Activated CD8-positive, alpha-beta T cell treated with anti-CD3 and anti-CD28 coated beads for 36 hours (primary cell): ENCODE measurements at regions not wholly inside any gene's neighbourhood (a gene's known extent, or its start where the extent isn't known, plus 50 kb on each side); places are given as distances from the start of the nearest gene placed in this dataset.

Source experiments
- ATAC-seq: fragments of 200-7000 bp; cut with Tn5 transposase; one replicate; pipeline ENCODE4 v1.10.0; 2021; ENCODE audit warnings: mild to moderate bottlenecking, moderate library complexity
- CTCF ChIA-PET: fragments of 350-600 bp; sonication (Branson Sonifier 250); formaldehyde crosslinking; loops from one replicate; lab custom pipeline; 2021; ENCODE audit warnings: antibody characterized with exemption; lab: Charles Lee
- POLR2A ChIA-PET: fragments of 350-600 bp; sonication (Branson Sonifier 250); formaldehyde crosslinking; loops from one replicate; lab custom pipeline; 2021; ENCODE audit warnings: antibody characterized with exemption; lab: Charles Lee
- DNase-seq: peaks from one replicate; pipeline ENCODE4 v3.0.0-alpha.2; 2020
- H3K27ac Mint-ChIP-seq: one replicate; pipeline ENCODE4 v1.8.0; 2021; ENCODE audit warnings: mild to moderate bottlenecking, mixed read lengths
- H3K27me3 Mint-ChIP-seq: one replicate; pipeline ENCODE4 v1.8.0; 2021; ENCODE audit warnings: mixed read lengths
- H3K36me3 Mint-ChIP-seq: one replicate; pipeline ENCODE4 v1.8.0; 2021; ENCODE audit warnings: low read depth, mixed read lengths
- H3K4me1 Mint-ChIP-seq: one replicate; pipeline ENCODE4 v1.8.0; 2021; ENCODE audit warnings: low read depth, mixed read lengths
- H3K4me3 Mint-ChIP-seq: one replicate; pipeline ENCODE4 v1.8.0; 2021; ENCODE audit warnings: mild to moderate bottlenecking, moderate library complexity, mixed read lengths
- H3K9me3 Mint-ChIP-seq: one replicate; pipeline ENCODE4 v1.8.0; 2021; ENCODE audit warnings: mixed read lengths
- intact Hi-C: fragments of 100-400 bp; cut with micrococcal nuclease; formaldehyde crosslinking; loops from one replicate; pipeline ENCODE4 v1.10.0; 2022
- TF ChIP-seq, protein P1 (sequence below): fragments of 200-600 bp; IDR thresholded peaks from one replicate; pipeline ENCODE4 v1.8.0; 2022; ENCODE audit warnings: antibody characterized with exemption, mild to moderate bottlenecking

DNA sequence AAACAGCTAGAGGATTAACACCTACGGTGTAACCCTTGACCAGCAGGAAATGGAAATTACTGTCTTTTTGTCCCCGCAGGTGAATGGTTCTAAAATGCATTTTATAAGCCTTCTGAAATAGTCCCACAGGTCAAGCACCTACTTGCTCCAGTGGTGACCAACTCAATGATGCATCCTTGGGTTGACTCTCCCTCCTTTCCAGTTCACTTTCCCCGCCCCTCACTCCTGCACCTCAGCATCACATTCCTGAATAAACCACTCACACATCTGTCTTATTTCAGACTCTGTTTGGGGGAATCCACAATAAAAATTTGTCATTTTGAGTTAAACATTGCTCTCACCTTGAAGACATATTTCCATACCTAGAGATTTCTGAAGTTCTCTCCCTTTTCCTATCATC lies 446.0 kb upstream of the TNP1 start:
- intact Hi-C loops: no loop called here
- Mint-ChIP-seq H3K4me3 (no peak overlapping the region), H3K27me3 (peaks cover 2% of the 10 kb centered on the region), H3K27ac (no peak overlapping the region), H3K4me1 (no peaks in the 10 kb centered on the region), H3K9me3 (no peaks in the 10 kb centered on the region), H3K36me3 (no peaks in the 10 kb centered on the region)
- ChIA-PET CTCF (no interaction called here), POLR2A (no interaction called here)
- no peak for ATAC-seq
- TF ChIP-seq, protein P1, sequence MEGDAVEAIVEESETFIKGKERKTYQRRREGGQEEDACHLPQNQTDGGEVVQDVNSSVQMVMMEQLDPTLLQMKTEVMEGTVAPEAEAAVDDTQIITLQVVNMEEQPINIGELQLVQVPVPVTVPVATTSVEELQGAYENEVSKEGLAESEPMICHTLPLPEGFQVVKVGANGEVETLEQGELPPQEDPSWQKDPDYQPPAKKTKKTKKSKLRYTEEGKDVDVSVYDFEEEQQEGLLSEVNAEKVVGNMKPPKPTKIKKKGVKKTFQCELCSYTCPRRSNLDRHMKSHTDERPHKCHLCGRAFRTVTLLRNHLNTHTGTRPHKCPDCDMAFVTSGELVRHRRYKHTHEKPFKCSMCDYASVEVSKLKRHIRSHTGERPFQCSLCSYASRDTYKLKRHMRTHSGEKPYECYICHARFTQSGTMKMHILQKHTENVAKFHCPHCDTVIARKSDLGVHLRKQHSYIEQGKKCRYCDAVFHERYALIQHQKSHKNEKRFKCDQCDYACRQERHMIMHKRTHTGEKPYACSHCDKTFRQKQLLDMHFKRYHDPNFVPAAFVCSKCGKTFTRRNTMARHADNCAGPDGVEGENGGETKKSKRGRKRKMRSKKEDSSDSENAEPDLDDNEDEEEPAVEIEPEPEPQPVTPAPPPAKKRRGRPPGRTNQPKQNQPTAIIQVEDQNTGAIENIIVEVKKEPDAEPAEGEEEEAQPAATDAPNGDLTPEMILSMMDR: no peak
- no peak for DNase-seq

DNA sequence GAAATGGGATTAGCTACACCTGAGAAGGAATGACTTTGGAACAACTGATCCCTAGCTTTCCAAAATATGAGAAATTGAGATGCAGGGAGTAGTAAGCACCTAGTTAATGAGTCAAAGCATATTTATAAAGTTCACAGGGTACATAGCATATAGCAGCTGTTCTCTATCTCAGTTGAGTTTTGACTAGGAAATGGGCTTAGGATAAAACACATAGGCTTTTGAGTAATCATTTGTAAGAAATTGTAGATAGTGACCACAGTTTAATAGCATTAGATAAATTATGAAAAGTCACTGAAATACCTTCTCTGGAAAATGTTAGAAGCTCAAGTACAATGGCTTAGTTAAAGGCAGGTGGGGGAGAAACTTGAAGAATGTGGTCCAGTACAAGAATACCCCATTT lies 444.7 kb upstream of the TNP1 start:
- ATAC-seq: no peak
- H3K4me3 Mint-ChIP-seq: no peak overlapping the region
- H3K4me1 Mint-ChIP-seq: no peaks in the 10 kb centered on the region
- no peak overlapping the region for H3K27ac Mint-ChIP-seq
- no peaks in the 10 kb centered on the region for H3K9me3 Mint-ChIP-seq
- CTCF ChIA-PET: no interaction called here
- intact Hi-C loops: no loop called here
- H3K36me3 Mint-ChIP-seq: no peaks in the 10 kb centered on the region
- DNase-seq: no peak
- POLR2A ChIA-PET: no interaction called here
- H3K27me3 Mint-ChIP-seq: peaks cover 2% of the 10 kb centered on the region
- TF ChIP-seq, protein P1: no peak

DNA sequence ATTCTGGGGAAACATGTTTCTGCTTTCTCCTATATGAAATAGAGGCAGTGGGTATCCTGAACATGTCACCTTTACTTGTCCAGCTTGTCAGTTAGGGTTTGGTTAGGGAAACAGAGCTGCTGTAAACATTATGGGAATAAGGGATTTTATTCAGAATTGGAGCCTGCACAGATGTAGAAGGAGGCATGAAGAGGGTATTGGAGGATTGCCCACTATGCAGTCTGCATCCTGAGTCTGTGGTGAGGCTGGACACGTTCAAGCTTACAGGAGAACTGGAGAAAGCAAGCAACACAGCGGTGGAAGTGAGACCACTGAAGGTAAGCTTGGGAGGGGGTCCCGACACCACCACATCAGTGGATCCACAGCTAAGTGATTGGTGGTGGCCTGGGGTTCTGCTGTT lies 443.0 kb upstream of the TNP1 start:
- ChIA-PET CTCF (interaction anchor here (1.1 kb wide), 1 partner anchor 9 kb away, joined by 3 read pairs; no protein-coding TSS in a partner anchor), POLR2A (interaction anchor here (0.6 kb wide), 1 partner anchor 99 kb away, joined by 3 read pairs; no protein-coding TSS in a partner anchor)
- Mint-ChIP-seq H3K9me3 (no peaks in the 10 kb centered on the region), H3K27ac (no peak overlapping the region), H3K4me3 (no peak overlapping the region), H3K4me1 (no peaks in the 10 kb centered on the region), H3K36me3 (no peaks in the 10 kb centered on the region), H3K27me3 (peaks cover 2% of the 10 kb centered on the region)
- ATAC-seq: no peak
- TF ChIP-seq, protein P1: no peak
- DNase-seq: no peak
- intact Hi-C loops: no loop called here

DNA sequence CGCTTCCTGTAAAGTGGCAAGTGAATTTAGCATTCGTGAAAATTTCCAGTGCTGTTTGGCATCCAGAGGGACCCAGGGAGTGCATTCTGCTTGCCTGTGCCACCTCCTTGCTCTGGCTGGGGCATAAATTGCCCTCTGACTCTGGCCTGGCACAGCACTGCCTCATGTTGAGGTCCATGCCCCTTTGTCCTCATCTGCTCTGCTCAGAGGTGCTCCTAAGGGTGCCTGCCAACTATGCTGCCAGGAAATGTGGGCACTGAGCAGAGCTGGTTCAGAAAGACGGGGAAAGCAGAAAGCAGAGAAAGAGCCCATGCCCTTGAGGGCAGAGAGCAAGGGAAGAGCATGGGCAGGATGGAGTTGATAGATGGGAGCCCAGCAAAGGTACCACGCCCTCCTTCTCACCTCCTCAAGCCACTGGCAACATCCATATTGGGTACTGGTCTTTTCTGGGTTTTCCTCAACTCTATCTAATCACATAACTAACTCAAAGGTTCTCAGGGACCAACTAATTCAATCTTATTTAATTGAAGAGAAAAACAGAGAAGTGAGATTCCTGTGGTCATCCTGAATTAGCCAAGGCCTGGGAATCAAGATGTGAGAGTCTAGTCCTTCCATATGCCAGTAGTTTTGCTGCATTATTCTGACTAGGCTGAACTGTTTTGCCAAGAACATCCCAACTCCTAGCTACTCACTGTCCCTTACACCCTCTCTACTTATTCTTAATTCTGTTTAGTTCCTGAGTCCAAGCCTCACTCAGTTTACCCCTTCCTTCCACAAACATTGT lies 441.5 kb upstream of the TNP1 start:
- H3K27me3 Mint-ChIP-seq: peaks cover 2% of the 10 kb centered on the region
- H3K36me3 Mint-ChIP-seq: peaks cover 4% of the 10 kb centered on the region
- no peak for ATAC-seq
- ChIA-PET CTCF (no interaction called here), POLR2A (no interaction called here)
- no peaks in the 10 kb centered on the region for H3K4me1 Mint-ChIP-seq
- peaks cover 6% of the 10 kb centered on the region for H3K9me3 Mint-ChIP-seq
- no peak overlapping the region for H3K4me3 Mint-ChIP-seq
- intact Hi-C loops: no loop called here
- TF ChIP-seq, protein P1: no peak
- H3K27ac Mint-ChIP-seq: no peak overlapping the region
- no peak for DNase-seq

DNA sequence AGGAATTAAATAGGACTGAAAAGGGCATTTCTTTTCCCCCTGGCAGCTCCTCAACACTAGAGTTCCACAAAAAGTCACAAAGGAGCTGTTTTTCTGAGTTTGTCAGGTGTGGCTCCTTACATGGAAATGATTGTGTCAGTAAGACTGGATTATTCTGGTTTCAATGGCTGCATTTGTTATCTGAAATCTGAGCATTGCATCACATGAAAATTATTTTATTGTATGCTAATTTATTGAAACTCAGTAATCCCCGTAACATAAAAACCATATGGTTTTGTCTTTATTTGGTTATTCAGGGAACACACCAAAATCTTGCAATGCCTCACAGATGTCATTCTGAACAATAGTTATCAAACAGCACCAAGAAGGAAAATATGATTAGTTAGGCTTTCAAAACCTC lies 439.7 kb upstream of the TNP1 start:
- no peak overlapping the region for H3K4me3 Mint-ChIP-seq
- H3K36me3 Mint-ChIP-seq: peaks cover 4% of the 10 kb centered on the region
- no peak overlapping the region for H3K27ac Mint-ChIP-seq
- CTCF ChIA-PET: no interaction called here
- no peak for ATAC-seq
- no peaks in the 10 kb centered on the region for H3K4me1 Mint-ChIP-seq
- DNase-seq: no peak
- intact Hi-C loops: no loop called here
- peaks cover 6% of the 10 kb centered on the region for H3K9me3 Mint-ChIP-seq
- POLR2A ChIA-PET: no interaction called here
- TF ChIP-seq, protein P1: no peak
- no peaks in the 10 kb centered on the region for H3K27me3 Mint-ChIP-seq
